ENCODE measurements at regions not wholly inside any gene's neighbourhood (a gene's known extent, or its start where the extent isn't known, plus 50 kb on each side); places are given as distances from the start of the nearest gene placed in this dataset.

DNA sequence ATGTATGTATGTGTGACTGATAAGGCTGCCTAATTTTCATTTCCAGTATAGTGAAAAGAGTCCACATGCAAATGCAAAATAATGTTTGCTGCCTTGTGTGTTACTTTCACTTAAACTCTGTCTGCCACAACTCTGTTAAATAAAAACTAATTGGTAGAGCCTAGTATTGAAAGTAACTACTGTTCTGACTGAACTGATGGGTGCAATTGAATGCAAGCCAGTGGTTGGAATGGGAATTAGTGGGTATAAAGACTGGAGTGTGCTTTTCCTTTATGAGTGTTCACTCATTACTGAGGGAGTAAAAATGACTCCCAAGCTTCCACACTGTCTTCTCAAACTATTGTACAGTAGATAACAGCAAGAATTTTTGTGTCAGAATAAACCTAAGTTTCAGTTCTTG is 571.0 kb downstream of the TMTC2 start:
- Histone ChIP-seq H4K91ac (ENCODE audit: insufficient read depth, low read depth, low read length) (no peak overlapping the region), H2BK120ac (ENCODE audit: low read depth, low read length) (no peak overlapping the region), H3K4ac (ENCODE audit: low read depth, low read length) (no peak overlapping the region), H3K14ac (replicated peaks; ENCODE audit: low read depth, low read length) (no peak overlapping the region), H2BK5ac (ENCODE audit: low read depth, low read length, poor library complexity, severe bottlenecking) (no peak overlapping the region), H2BK15ac (ENCODE audit: low read depth, low read length) (no peak overlapping the region), H3K79me1 (ENCODE audit: low read depth in 1 of 2, low read length in 2 of 2) (no peaks in the 10 kb centered on the region), H3K9ac (ENCODE audit: low read depth, low read length) (no peak overlapping the region), H3K4me2 (ENCODE audit: low read depth, low read length) (no peak overlapping the region), H3K36me3 (ENCODE audit: control insufficient read depth, insufficient read depth, low read length) (no peaks in the 10 kb centered on the region), H4K8ac (ENCODE audit: low read depth in 2 of 2, low read length in 2 of 2) (no peak overlapping the region), H2AK9ac (replicated peaks; ENCODE audit: low read depth, low read length, poor library complexity) (no peak overlapping the region), H2AFZ (replicated peaks; ENCODE audit: low read length, poor library complexity) (no peak overlapping the region), H3K23ac (ENCODE audit: low read depth, low read length) (no peak overlapping the region), H3K4me3 (ENCODE audit: insufficient read depth, low read depth, low read length) (no peak overlapping the region), H4K5ac (ENCODE audit: low read depth, low read length) (no peak overlapping the region), H2AK5ac (ENCODE audit: low read depth, low read length) (no peak overlapping the region), H3K9me1 (ENCODE audit: insufficient read depth, low read length) (no peaks in the 10 kb centered on the region), H2BK20ac (ENCODE audit: low read depth, low read length) (no peak overlapping the region), H4K20me1 (ENCODE audit: insufficient read depth, low read length) (no peaks in the 10 kb centered on the region), H3K4me1 (ENCODE audit: control insufficient read depth, insufficient read depth, low read length) (no peaks in the 10 kb centered on the region), H3K18ac (ENCODE audit: low read depth, low read length) (no peak overlapping the region), H3K27ac (ENCODE audit: insufficient read depth, low read length) (no peak overlapping the region), H3K9me3 (ENCODE audit: control insufficient read depth, insufficient read depth, low read length) (0 out of 2 replicates have a peak, but pooled peaks cover 4% of the 10 kb centered on the region), H3K27me3 (ENCODE audit: control insufficient read depth, insufficient read depth, low read length) (no peaks in the 10 kb centered on the region), H3K56ac (ENCODE audit: extremely low read depth, insufficient read depth, low read length) (no peak overlapping the region)
- dilution Hi-C loops (cut with HindIII; ENCODE audit: low sequenced_read_pairs, unreplicated experiment) (no loop called here), in situ Hi-C loops (cut with MboI; ENCODE audit: low sequenced_read_pairs) (no loop called here), intact Hi-C loops (cut with micrococcal nuclease) (no loop called here)
- BruUV-seq (replicated peaks) = no TSS peak
- ChIA-PET CTCF (interaction anchor here (0.5 kb wide), 1 partner anchor 30 kb away, joined by 3 read pairs; no protein-coding TSS in a partner anchor), POLR2A (ENCODE audit: unreplicated experiment) (no interaction called here)
- ATAC-seq (ENCODE audit: low read depth) = no peak
- TF ChIP-seq CTCF (conservative IDR thresholded peaks at IDR 0.05; ENCODE audit: low read depth, low read length) (no peak), RCOR1 (IDR thresholded peaks at IDR 0.05; ENCODE audit: insufficient replicate concordance, low read length) (no peak), ELK1 (IDR thresholded peaks at IDR 0.05; ENCODE audit: borderline replicate concordance, low read depth, low read length) (no peak), CHD1 (IDR thresholded peaks at IDR 0.05; ENCODE audit: low read depth, low read length) (no peak), MAZ (IDR thresholded peaks at IDR 0.05; ENCODE audit: borderline replicate concordance, low read depth, low read length) (no peak), NFE2L2 (IDR thresholded peaks at IDR 0.05; ENCODE audit: low read depth, low read length) (no peak), CEBPB (IDR thresholded peaks at IDR 0.05; ENCODE audit: low read depth, low read length) (no peak), MXI1 (IDR thresholded peaks at IDR 0.05; ENCODE audit: borderline replicate concordance, low read depth, low read length) (no peak), POLR2A (IDR thresholded peaks at IDR 0.05; ENCODE audit: low read depth, low read length) (no peak), RFX5 (IDR thresholded peaks at IDR 0.05; ENCODE audit: low read depth, low read length) (no peak)
- no peak for DNase-seq

All from IMR-90 (cell line).